GM19035 (cell line): ENCODE measurements at regions not wholly inside any gene's neighbourhood (a gene's known extent, or its start where the extent isn't known, plus 50 kb on each side); places are given as distances from the start of the nearest gene placed in this dataset.
"Not testable (repeated sequence)": the region's sequence is repeated elsewhere in the genome, so short reads cannot be mapped to it uniquely, and the experiment has no call there.

Experiments used
- ATAC-seq: cut with Tn5 transposase; IDR thresholded peaks from one replicate; pipeline ENCODE4 v1.9.1; 2021; ENCODE audit not compliant: unreplicated experiment

GRCh38 chr11:81602508-81602907, 1131.2 kb downstream of the FAM181B start:
- ATAC-seq, result no peak

GRCh38 chr11:81596704-81597103, 1137.0 kb downstream of the FAM181B start:
- ATAC-seq, result no peak

- ATAC-seq, result no peak
Measured at GRCh38 chr11:81585390-81585933, 1148.2 kb downstream of the FAM181B start.

- ATAC-seq, result no peak
Measured at GRCh38 chr11:81579339-81579738, 1154.3 kb downstream of the FAM181B start.

- no peak for ATAC-seq
Measured at GRCh38 chr11:81578571-81578970, 1155.1 kb downstream of the FAM181B start.

GRCh38 chr11:81574301-81574700, 1159.4 kb downstream of the FAM181B start:
- ATAC-seq, result no peak

- ATAC-seq, result no peak
Measured at GRCh38 chr11:81573367-81573766, 1160.3 kb downstream of the FAM181B start.

- no peak for ATAC-seq
Measured at GRCh38 chr11:81570669-81571068, 1163.0 kb downstream of the FAM181B start.

- no peak for ATAC-seq
Measured at GRCh38 chr11:81569999-81570398, 1163.7 kb downstream of the FAM181B start.

GRCh38 chr11:81568918-81569317, 1164.7 kb downstream of the FAM181B start:
- no peak for ATAC-seq

GRCh38 chr11:81548123-81548522, 1185.5 kb downstream of the FAM181B start:
- no peak for ATAC-seq

- ATAC-seq, result not testable (repeated sequence)
Measured at GRCh38 chr11:81539806-81540205, 1193.9 kb downstream of the FAM181B start.

GRCh38 chr11:81515566-81515965, 1218.1 kb downstream of the FAM181B start:
- ATAC-seq, result no peak

- ATAC-seq, result peak; percentile 84
Measured at GRCh38 chr11:81497202-81497804, 1236.4 kb downstream of the FAM181B start.

GRCh38 chr11:81496601-81497000, 1237.1 kb downstream of the FAM181B start:
- ATAC-seq, result no peak

GRCh38 chr11:81495699-81496292, 1237.9 kb downstream of the FAM181B start:
- no peak for ATAC-seq

- ATAC-seq, result no peak
Measured at GRCh38 chr11:81494431-81494830, 1239.2 kb downstream of the FAM181B start.

GRCh38 chr11:81492923-81493445, 1240.7 kb downstream of the FAM181B start:
- no peak for ATAC-seq

- no peak for ATAC-seq
Measured at GRCh38 chr11:81487109-81487508, 1246.6 kb downstream of the FAM181B start.

GRCh38 chr11:81484196-81484595, 1249.5 kb downstream of the FAM181B start:
- ATAC-seq, result no peak

- ATAC-seq, result no peak
Measured at GRCh38 chr11:81477277-81477676, 1256.4 kb downstream of the FAM181B start.

- ATAC-seq, result no peak
Measured at GRCh38 chr11:81476345-81476744, 1257.3 kb downstream of the FAM181B start.
